ENCODE measurements at regions not wholly inside any gene's neighbourhood (a gene's known extent, or its start where the extent isn't known, plus 50 kb on each side); places are given as distances from the start of the nearest gene placed in this dataset.

DNA sequence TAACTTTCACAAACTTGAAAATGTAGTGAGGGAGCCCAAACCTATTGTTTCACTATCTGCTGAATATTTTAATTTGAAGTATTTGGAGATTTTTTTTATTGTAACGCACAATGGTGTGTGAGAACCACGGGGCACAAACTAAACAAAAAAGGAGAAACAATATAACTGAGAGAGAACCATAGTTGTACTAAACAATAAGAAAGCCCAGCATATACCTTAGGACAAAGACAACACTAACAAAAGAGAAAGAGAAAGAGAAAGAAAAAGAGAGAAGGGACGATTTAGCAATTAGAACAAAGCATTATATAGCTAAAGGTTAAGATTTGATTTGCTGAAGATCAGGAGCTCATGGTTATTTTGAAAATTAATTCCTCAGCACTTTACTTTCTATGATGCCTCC lies 906.0 kb upstream of the NXPH2 start:
- TF ChIP-seq NCOA2 (IDR thresholded peaks at IDR 0.05; ENCODE audit: partially characterized antibody in 2 of 2) (no peak), CBFA2T2 (conservative IDR thresholded peaks at IDR 0.05) (no peak), HIVEP1 (CRISPR knock-in tag; IDR thresholded peaks at IDR 0.05) (no peak), ZNF644 (tag; IDR thresholded peaks at IDR 0.05; ENCODE audit: low read depth) (no peak), ZNF583 (CRISPR knock-in tag; IDR thresholded peaks at IDR 0.05) (no peak), BRCA1 (IDR thresholded peaks at IDR 0.05) (no peak), BRCA1 (CRISPR knock-in tag; IDR thresholded peaks at IDR 0.05) (no peak), CEBPG (CRISPR knock-in tag; IDR thresholded peaks at IDR 0.05) (no peak), CEBPG (tag; conservative IDR thresholded peaks at IDR 0.05 in 1 of 2, IDR thresholded peaks at IDR 0.05 in 1 of 2) (no peak), ZNF324 (CRISPR knock-in tag; IDR thresholded peaks at IDR 0.05) (no peak)
- TF ChIP-seq, protein P1, sequence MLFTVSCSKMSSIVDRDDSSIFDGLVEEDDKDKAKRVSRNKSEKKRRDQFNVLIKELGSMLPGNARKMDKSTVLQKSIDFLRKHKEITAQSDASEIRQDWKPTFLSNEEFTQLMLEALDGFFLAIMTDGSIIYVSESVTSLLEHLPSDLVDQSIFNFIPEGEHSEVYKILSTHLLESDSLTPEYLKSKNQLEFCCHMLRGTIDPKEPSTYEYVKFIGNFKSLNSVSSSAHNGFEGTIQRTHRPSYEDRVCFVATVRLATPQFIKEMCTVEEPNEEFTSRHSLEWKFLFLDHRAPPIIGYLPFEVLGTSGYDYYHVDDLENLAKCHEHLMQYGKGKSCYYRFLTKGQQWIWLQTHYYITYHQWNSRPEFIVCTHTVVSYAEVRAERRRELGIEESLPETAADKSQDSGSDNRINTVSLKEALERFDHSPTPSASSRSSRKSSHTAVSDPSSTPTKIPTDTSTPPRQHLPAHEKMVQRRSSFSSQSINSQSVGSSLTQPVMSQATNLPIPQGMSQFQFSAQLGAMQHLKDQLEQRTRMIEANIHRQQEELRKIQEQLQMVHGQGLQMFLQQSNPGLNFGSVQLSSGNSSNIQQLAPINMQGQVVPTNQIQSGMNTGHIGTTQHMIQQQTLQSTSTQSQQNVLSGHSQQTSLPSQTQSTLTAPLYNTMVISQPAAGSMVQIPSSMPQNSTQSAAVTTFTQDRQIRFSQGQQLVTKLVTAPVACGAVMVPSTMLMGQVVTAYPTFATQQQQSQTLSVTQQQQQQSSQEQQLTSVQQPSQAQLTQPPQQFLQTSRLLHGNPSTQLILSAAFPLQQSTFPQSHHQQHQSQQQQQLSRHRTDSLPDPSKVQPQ (CRISPR knock-in tag; IDR thresholded peaks at IDR 0.05; ENCODE audit: borderline replicate concordance) = no peak
- TF ChIP-seq, protein P2, sequence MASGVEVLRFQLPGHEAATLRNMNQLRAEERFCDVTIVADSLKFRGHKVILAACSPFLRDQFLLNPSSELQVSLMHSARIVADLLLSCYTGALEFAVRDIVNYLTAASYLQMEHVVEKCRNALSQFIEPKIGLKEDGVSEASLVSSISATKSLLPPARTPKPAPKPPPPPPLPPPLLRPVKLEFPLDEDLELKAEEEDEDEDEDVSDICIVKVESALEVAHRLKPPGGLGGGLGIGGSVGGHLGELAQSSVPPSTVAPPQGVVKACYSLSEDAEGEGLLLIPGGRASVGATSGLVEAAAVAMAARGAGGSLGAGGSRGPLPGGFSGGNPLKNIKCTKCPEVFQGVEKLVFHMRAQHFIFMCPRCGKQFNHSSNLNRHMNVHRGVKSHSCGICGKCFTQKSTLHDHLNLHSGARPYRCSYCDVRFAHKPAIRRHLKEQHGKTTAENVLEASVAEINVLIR (CRISPR knock-in tag; IDR thresholded peaks at IDR 0.05) = no peak
- TF ChIP-seq, protein P3, sequence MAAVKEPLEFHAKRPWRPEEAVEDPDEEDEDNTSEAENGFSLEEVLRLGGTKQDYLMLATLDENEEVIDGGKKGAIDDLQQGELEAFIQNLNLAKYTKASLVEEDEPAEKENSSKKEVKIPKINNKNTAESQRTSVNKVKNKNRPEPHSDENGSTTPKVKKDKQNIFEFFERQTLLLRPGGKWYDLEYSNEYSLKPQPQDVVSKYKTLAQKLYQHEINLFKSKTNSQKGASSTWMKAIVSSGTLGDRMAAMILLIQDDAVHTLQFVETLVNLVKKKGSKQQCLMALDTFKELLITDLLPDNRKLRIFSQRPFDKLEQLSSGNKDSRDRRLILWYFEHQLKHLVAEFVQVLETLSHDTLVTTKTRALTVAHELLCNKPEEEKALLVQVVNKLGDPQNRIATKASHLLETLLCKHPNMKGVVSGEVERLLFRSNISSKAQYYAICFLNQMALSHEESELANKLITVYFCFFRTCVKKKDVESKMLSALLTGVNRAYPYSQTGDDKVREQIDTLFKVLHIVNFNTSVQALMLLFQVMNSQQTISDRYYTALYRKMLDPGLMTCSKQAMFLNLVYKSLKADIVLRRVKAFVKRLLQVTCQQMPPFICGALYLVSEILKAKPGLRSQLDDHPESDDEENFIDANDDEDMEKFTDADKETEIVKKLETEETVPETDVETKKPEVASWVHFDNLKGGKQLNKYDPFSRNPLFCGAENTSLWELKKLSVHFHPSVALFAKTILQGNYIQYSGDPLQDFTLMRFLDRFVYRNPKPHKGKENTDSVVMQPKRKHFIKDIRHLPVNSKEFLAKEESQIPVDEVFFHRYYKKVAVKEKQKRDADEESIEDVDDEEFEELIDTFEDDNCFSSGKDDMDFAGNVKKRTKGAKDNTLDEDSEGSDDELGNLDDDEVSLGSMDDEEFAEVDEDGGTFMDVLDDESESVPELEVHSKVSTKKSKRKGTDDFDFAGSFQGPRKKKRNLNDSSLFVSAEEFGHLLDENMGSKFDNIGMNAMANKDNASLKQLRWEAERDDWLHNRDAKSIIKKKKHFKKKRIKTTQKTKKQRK (IDR thresholded peaks at IDR 0.05; ENCODE audit: borderline replicate concordance, low read depth, low read length) = no peak
- FAIRE-seq = no peak
- no peaks in the 10 kb centered on the region for H3K9me1 ChIP-seq (ENCODE audit: control insufficient read depth, insufficient read depth, low read length)
- H3K9me3 ChIP-seq (replicated peaks; ENCODE audit: control insufficient read depth, insufficient read depth, low read depth, low read length) = no peaks in the 10 kb centered on the region
- intact Hi-C loops (cut with micrococcal nuclease) = no loop called here
- ATAC-seq = no peak
- H2AFZ ChIP-seq (ENCODE audit: low read depth, low read length) = no peak overlapping the region
- no peak for DNase-seq (ENCODE audit: extremely low read depth in 1 of 4, low spot score in 3 of 4)
- no peaks in the 10 kb centered on the region for H3K79me2 ChIP-seq (ENCODE audit: control insufficient read depth, insufficient read depth, low read length)
- H3K36me3 ChIP-seq (ENCODE audit: control insufficient read depth, insufficient read depth, low read length) = no peaks in the 10 kb centered on the region
- no peak overlapping the region for H3K27ac ChIP-seq (ENCODE audit: extremely low read depth, low read depth, low read length)
- no peak overlapping the region for H3K4me2 ChIP-seq (ENCODE audit: insufficient read depth, low read length)
- no peak overlapping the region for H3K9ac ChIP-seq (ENCODE audit: insufficient read depth in 1 of 2, low read depth in 2 of 2, low read length in 2 of 2)
- H3K4me1 ChIP-seq (replicated peaks in 1 of 2; ENCODE audit: control insufficient read depth in 2 of 2, insufficient read depth in 2 of 2, low read length in 2 of 2) = no peaks in the 10 kb centered on the region
- H4K20me1 ChIP-seq (replicated peaks; ENCODE audit: control insufficient read depth, insufficient read depth, low read length) = no peaks in the 10 kb centered on the region
- H3K4me3 ChIP-seq = no peak overlapping the region
- WGBS (ENCODE audit: insufficient coverage, low coverage, missing lambda C conversion rate) = 0% methylated on average over 3 of the region's 3 CpGs
- in situ Hi-C loops (cut with MboI) = no loop called here
- ChIA-PET POLR2A (no interaction called here), CTCF (ENCODE audit: low intra/inter-chr PET ratio) (no interaction called here)
- no peaks in the 10 kb centered on the region for H3K27me3 ChIP-seq (ENCODE audit: control insufficient read depth in 2 of 2, insufficient read depth in 2 of 2, low read length in 2 of 2)
- BruUV-seq (replicated peaks) = no TSS peak
